ENCODE measurements at regions not wholly inside any gene's neighbourhood (a gene's known extent, or its start where the extent isn't known, plus 50 kb on each side); places are given as distances from the start of the nearest gene placed in this dataset.
"Not testable (repeated sequence)": the region's sequence is repeated elsewhere in the genome, so short reads cannot be mapped to it uniquely, and the experiment has no call there.

DNA sequence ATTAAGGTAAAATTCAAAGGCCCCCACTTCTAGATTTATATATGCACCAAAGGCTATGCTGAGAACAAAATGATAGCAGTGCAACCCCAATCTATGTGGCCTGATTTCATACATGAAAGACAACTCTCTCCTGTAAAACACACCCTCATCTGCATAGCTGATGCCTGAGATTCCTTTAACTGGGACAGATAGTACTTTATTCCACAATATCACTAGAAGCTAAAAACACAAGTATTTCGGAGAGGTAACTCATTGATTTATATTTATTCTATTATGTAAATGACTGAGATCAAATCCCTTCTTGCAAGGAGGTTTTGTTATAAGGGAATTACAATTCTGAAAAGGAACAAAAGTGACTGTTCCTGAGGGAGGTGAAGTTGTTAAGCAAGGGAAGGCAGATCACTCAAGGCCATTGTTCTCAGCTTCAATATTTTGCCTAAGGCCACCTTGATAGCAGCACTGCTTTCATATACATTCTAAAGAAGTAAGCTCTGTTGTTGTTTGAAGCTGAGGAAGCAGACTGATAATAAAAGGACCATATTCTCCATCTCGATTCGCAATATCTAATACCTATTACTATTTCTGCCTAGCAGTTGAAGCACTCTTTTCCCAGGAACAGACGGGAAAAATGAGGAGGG lies 471.0 kb upstream of the CDH7 start:
- DNase-seq: no peak

DNA sequence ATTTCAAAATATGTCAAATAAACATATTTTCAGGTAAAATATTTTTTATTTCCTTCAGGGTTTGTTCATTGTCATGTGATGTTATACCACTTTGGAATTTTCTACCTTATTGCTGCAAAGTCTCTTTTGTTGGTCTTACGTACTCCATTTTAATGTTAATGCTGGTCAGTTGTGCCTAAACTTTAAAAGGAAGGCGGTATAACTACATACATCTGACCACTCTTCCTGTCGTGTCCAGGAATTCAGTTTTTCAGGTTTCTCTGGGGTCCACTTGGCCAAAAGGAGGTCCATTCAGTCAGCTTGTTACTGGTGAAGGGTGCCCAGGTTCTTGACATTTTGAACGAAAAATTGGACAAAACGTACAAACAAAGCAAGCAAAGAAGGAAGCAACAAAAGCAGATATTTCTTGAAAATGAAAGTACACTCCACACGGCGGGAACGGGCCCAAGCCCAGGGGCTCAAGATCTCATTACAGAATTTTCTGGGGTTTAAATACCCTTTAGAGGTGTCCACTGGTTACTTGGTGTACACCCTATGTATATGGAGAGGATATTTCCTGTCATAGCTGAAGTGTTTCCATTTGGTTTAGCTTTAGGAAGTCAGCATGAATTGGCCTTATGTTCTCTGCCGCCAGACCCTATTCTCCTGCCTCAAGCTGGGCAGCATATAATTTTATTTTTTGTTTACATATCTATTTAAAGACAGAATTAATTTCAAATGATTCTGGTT lies 471.7 kb upstream of the CDH7 start:
- no peak for DNase-seq

DNA sequence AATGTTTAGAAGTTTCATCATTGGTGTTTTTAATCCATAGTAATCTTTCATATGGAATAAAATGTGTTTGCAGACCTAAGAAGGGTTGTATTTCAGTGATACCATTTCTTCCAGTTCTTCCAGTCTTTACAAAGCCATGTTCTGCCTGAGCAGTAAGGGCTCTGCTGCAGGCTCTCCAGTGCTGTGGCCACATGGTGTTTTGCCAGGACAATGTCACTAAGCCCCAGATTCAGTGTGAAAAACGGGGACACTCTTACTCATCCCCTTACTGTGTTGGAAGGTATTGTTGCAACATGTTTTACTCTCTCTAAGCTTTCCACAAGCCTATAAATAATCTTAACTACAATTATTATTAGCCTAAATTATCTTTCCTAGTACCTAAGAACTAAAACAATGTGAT lies 481.4 kb upstream of the CDH7 start:
- DNase-seq: no peak

DNA sequence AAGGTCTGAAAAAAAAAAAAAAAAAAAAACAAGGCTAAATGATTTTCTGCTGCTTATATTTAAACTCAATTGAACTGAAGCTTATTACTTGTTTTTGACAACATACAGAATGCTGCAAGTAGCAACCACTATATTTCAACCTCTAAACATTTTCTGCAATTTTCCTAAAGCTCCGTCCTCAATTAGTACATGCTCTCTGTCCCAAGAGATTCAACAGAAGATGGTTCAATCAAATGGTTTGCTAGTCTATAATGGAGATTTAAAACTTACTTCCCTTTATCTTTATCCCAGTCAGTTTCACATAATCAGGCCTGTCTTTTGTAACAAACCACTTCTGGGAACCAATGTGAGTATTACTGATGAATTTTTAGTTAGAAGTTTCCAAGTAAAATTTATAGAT lies 485.1 kb upstream of the CDH7 start:
- no peak for DNase-seq

DNA sequence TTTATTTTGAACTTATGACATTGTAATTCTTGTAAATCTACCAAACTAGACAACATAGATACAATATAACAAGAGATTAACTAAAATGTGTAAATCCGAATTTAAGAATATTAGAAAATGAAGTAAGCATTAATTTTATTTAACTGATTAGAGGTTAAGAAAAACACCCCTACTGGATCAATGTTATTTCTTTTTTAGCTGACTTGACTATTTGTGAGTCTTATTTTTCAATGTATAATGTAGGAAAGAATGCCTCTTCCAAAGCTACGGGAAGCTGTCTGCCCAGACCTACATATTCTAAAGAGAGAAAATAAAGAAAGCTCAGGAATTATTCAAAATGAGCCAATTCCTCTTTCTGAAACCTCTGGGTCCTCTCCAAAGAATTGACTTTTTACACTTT lies 490.8 kb upstream of the CDH7 start:
- no peak for DNase-seq

DNA sequence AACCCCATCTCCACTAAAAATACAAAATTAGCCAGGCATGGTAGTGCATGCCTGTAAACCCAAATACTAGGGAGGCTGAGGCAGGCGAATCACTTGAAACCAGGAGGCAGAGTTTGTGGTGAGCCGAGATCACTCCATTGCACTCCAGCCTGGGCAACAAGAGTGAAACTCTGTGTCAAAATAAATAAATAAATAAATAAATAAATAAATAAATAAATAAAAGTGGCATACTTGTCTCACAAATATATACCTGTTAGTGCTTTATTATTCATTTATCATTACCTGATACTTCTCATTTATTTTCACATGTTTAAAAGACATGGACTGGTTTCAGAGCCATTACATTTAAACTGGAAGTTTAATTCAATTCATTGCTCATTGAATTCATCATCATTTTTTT lies 491.4 kb upstream of the CDH7 start:
- DNase-seq: no peak

DNA sequence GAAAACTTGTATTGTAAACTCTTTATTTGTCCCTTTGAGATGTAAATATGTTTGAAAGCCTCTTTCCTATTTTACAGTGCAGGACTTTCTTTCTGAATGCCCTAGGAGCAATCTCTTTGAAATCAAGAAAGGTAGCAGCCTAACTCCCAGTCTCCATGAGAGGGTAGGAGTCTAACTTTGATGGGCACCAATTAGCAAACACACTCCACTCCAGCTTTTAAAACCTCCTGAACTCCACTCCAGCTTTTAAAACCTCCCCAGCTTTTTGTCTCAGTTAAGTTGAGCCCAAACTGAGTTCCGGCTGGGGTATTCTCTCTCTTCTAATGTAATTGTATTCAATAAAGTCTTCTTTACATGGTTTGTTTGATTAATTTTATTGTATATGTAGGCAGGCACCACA lies 493.7 kb upstream of the CDH7 start:
- no peak for DNase-seq

DNA sequence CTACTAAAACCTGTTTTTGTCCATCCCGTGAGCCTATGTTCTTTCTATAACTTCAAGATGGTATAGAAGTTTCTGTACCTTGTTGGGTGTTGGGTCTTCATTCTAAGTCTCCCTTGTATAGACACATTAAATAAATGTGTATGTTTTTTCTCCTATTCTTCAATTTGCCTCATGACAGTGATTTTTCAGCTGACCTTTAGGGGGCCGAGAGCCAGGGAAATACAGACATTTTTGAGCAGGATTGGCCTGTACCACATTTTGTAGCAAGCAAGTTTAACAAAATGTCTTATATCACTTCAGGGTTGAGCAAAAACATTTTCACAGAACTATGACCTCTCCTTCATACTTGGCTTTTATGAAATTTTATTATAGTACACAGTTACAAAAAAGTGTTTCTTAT lies 495.4 kb upstream of the CDH7 start:
- peak in 1 of 2 experiments; percentile 4 for DNase-seq

DNA sequence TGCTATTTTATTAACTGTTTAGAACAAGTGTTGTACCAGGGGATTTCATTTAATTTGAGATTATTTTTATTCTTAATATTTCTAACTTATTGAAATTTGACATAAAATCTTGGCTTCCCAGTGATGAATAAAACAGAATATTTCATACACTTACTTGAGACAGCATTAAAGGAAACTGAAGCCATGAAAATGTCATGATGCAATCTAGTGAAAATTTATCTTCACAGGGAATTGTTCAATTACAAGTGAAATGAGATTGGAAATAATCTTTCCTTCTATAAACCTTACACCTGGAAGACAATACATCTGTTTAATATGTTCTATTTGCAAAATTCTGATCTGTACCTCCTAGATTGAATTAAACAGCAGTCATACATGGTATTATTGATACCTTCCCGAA lies 511.0 kb upstream of the CDH7 start:
- no peak for DNase-seq

DNA sequence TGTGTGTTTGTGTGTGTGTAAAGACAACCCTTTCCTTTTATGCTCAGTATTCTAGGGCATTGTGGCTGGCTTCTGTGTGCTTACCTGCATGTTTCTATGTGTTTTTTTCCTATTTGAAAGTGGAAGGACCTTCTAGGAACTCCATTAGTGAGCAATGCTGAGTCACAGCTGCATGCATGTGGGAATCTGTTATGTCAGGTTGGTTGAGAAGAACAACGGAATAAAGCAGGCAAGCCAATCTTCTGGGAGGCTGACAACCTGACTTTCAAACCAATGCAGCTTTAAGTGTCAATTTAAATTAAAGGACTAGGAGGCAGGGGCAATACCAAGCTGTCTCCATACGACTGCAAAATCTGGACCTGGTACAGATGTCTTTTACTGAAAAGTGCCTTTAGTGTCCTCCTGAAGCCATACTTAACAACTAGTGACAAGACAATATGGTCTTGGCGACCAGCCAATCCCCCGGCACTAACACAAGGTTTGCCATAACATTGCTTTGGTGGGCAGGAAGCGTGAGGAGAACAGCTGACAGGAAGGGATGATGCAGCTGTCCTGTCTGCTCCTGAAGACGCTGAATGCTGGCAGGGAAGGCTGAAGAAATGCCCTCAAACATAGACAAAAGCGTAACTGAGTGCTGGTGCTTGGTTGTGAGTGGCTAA lies 514.7 kb upstream of the CDH7 start:
- DNase-seq: peak; percentile 92 to 98

DNA sequence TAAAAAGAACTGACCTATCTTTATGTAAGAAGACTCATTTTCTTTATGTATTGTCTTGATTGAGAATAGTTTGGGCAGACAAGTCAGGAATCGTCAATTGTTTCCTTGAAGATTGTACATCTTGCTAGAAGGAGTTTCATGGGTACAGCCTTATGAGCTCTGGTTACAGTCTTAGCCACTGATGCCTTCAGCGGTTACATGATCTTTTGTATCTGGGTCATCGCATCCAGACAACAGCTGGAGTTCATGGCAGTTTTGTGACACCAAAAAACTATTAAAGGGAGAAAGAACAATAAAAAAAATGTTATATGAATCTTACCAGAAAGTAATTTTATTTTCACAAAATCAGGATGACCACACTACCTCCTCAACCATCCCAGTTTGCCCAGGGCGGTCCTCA lies 520.5 kb upstream of the CDH7 start:
- no peak for DNase-seq

DNA sequence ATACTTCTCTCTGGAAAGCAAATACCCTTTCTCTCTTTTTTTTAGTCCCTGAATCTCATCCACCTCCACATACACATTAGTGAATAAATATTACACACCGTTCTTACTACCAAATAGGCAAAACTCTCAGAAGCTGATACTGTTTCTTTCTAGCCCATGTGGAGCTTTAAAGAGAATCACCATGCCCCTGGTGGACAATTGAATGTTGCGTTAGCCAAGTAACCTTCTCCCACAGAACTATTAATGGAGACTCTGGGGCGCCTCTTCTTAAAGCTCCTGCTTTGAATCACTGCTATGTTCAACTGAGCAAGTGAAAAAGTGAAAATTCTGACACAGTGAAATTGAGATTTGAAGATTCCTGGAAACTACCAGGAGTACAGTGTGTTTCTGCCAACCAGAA lies 522.8 kb upstream of the CDH7 start:
- DNase-seq: no peak

DNA sequence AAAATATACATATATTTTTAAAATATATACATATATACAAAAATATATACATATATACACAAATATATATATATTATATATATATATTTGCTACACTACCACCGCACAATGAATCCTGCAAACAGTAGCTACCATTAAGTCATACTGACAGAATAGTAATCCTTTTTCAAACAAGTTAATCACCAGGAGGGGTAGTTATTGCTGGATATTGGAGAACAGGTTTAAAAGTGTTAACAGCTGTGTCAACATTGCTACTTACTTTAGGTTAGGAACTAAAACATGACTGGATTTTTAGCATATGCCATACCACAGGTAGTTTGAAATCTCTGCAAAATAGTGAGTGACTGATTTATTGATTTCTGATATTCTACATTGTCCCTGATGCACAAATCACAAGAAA lies 529.1 kb upstream of the CDH7 start:
- DNase-seq: peak in 1 of 2 experiments; percentile 50

DNA sequence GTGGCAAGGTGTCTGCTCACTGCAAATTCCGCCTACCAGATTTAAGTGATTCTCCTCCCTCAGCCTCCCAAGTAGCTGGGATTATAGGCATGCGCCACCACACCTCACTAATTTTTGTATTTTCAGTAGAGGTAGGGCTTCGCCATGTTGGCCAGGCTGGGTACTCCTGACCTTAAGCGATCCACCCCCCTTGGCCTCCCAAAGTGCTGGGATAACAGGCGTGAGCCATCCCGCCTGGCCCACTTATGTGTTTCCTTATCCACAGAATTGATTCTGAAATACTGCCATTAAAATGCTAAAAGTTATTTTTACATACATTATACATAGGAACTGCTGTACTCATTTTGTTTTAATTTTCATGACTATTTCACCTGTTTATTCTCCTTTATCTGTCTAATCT lies 529.7 kb upstream of the CDH7 start:
- DNase-seq: no peak

DNA sequence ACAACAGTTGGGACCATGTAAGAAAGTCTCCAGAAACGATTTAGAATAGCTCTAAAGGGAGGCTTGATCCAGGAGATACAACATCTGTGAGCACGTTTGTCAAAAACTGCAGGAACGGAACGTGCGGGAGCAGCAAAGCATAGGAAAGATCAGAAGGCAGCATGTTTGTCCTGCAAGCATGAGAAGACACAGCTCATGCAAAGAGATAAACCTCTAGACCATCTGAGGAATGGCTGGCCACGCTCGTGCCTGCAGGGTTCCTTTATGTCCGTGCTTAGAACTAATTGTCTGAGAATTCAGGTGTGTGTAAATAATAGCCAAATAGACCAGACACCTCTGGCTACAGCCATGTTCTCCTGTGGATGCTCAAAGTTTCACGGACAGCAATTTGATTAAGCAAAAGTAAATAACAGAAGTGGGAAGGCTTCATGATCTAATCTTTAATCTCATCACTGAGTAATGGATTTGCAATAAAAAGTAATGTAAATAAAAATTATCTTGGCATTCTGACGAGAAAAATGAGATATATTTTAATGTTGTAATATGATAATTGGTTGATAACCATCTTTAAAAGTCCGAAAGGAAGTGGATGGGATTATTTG lies 534.8 kb upstream of the CDH7 start:
- no peak for DNase-seq

DNA sequence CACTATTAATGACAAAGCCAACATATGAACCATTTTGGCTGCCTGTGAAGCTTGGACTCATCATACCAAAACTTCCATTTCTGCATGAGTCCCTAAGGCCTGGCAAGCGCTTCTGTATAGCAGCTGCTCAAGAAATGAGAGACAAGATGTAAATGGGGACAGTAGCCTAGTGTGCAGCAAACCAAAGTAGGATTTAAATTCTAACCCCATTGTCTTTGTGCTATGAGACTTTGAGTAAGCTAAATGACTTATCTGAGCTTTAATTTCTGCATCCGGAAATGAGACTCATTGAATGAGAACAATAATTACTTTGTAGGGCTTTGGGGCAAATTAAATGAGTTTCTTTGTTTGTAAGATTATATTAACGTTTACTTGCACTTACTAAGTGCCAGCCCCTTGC lies 536.4 kb upstream of the CDH7 start:
- no peak for DNase-seq

DNA sequence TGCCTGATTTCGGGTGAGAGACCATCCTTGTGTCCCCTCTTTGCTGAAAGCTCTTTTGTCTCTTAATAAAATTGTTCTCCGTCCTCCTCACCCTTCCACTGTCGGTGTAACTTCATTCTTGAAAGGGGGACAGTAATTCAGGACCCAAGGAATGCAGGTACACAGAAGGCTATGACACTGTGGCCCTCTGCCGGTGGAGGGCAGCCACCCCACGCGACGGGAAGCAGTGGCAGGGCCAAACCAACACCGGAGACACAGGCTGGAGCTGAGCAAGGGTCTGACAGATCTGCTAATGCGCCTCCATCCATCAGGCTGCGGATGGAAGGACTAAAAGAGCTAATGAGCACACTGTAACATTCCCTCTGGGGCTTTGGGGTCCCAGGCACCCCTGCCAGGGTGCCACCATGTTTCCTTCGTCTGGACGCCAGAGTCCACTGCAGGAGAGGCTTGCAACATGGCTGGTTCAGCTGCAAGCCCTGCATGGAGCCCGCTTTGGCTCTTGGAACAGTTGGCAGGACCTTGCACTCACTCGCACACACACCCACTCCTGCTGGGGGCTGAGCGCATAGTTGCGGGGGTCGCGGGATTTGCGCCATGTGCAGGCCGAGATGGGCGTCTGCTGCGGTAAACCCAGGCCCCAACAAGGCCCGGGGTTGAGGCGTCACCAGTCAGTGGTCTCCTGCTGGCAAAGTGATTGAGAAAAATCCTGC lies 544.1 kb upstream of the CDH7 start:
- DNase-seq: peak in 1 of 2 experiments; percentile 2

DNA sequence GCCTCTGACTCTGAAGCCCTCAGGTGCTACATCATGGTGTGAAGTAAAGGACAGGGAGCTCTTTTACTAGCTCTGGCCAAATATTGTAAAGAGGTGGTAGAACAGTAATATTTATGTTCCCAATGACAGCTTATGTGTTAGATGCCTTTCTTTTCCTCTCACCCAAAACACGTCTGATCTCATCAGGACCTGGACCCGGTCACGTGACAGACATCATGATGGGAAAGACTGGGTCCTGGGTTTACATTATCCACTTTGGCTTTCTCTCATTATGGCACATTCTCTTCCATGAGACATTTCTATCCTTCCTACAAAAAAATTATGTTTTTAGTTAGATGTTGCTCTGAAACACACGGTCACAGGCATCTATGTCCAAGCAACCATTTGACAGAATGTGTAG lies 548.7 kb upstream of the CDH7 start:
- DNase-seq: no peak

DNA sequence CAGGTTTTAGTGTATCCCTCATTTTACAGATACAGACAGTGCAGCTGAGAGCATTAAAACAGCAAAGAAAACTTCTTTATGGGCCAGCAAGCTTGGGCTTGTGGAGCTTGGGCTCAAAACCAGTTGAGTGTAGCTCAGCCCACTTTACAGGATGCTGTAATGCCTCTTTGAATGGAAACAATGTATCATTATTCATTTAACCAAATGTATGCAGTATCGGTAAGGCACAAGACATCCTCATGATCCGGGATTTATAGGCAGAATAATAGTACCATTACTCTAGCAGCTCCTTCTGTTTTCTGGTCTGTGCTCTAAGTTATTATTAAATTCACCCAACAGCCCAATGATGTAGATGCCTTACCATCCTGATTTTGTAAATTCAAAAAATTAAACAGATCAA lies 575.1 kb upstream of the CDH7 start:
- no peak for DNase-seq

DNA sequence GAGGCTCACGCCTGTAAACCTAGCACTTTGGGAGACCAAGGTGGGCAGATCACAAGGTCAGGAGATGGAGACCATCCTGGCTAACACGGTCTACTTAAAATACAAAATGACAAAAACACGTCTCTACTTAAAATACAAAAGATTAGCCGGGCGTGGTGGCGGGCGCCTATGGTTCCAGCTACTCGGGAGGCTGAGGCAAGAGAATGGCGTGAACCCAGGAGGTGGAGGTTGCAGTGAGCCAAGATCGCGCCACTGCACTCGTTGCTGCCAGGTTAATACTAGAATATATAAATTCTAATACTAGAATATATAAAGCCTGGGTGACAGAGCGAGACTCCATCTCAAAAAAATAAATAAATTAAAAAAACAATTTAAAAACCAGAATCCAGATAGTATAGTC lies 588.7 kb upstream of the CDH7 start:
- not testable (repeated sequence) for DNase-seq

DNA sequence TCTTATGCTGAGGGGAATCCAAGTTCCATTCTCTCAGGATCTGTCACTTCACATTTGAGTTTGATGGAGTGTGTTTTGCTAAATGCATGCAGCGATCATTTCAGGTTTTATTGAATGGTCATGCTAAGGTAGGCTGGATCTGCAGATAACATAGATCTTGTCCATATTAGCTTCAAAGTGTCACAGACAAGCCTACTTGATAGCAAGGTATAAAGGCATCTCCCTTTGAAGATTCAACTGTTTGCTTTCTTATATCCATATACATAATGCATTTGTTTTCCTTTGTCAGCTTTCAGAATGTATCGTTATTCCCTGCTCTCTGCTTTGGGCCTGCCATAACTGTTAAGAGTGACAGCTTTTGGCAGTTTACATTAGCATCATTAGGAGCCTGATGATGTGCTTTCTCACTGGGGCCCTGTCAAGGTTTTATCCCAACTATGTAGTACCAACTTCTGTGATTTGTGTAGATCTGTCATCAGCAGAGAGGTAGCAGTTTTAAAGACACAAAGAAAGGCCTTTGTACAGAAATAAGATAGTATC lies 604.3 kb upstream of the CDH7 start:
- DNase-seq: no peak

DNA sequence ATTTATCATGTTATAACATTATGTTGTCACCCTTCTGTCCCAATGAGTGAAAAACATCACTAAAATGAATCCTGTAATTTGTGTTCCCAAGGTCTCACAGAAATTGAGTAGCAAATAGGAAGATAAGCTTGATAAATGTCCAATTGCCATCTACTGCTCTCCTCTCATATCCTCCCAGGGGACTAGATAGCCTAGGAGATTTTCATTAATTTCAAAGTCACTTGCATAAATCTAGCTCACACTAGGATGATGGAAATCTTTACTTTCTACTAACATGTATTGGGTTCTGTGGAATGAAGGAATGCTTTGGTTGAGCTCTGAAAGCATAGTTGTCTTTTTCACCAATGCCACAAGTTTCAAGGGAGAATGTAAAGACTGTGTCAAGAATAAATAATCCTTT lies 605.5 kb upstream of the CDH7 start:
- DNase-seq: no peak

DNA sequence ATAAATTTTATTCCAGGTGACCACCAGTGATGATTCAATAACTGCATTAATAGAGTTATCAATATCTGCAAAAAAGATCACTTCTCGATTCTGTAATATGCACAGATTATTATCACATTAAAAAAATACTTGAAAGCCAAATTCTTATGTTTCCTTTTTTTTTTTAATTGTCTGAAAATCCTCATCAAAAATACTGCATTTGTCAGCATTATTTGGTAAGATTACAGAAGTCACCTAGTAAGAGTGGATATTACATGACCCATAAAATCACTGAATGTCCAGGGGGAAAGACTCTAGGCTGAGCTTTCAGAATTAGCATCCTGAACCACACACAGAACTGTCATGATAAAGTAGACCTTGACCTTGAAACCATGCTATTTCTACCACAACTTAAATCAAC lies 617.2 kb upstream of the CDH7 start:
- DNase-seq: no peak
